Endothelial cell (in vitro differentiated cells): ENCODE measurements at regions not wholly inside any gene's neighbourhood (a gene's known extent, or its start where the extent isn't known, plus 50 kb on each side); places are given as distances from the start of the nearest gene placed in this dataset.

Source experiments
- DNase-seq: peaks from one replicate; pipeline ENCODE4 v3.0.0; 2021; ENCODE audit warnings: low spot score
- H3K27ac Mint-ChIP-seq: one replicate; pipeline ENCODE4 v1.8.0; 2021; ENCODE audit warnings: mixed read lengths, inconsistent platforms; ENCODE audit not compliant: unreplicated experiment
- H3K27me3 Mint-ChIP-seq: one replicate; pipeline ENCODE4 v1.8.0; 2021; ENCODE audit warnings: mild to moderate bottlenecking, moderate library complexity, mixed read lengths, inconsistent platforms; ENCODE audit not compliant: unreplicated experiment
- H3K36me3 Mint-ChIP-seq: one replicate; pipeline ENCODE4 v1.8.0; 2021; ENCODE audit warnings: mild to moderate bottlenecking, low read depth, mixed read lengths, inconsistent platforms; ENCODE audit not compliant: unreplicated experiment
- H3K4me1 Mint-ChIP-seq: one replicate; pipeline ENCODE4 v1.8.0; 2021; ENCODE audit warnings: mild to moderate bottlenecking, mixed read lengths, inconsistent platforms; ENCODE audit not compliant: unreplicated experiment
- H3K4me3 Mint-ChIP-seq: one replicate; pipeline ENCODE4 v1.8.0; 2021; ENCODE audit warnings: mild to moderate bottlenecking, mixed read lengths, inconsistent platforms; ENCODE audit not compliant: unreplicated experiment
- H3K9me3 Mint-ChIP-seq: one replicate; pipeline ENCODE4 v1.8.0; 2021; ENCODE audit warnings: mixed read lengths, inconsistent platforms; ENCODE audit not compliant: unreplicated experiment
- TF ChIP-seq, protein P1 (sequence below): fragments of 200-600 bp; sonication (generic); IDR thresholded peaks from one replicate; pipeline ENCODE4 v1.5.0; 2021; ENCODE audit warnings: antibody characterized with exemption; ENCODE audit not compliant: unreplicated experiment

DNA sequence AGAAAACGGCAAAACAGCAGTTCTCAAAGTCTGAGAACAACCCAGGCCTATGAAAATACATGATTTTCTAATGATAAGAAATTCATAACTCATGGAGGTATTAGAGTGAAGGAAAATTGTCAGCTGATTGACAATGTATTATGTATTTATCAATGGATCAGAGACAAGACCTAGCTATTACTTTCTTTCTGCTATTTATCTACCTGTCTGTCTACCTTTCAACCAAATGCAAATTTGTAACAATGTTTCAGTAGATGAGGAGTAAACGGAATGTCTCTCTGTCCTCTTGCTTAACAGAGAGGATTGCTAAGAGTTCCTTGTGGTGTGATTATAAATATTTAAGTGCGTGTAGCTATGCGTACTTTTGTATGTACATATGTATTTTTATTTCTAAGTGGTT, 568.7 kb upstream of the RGS18 start:
- TF ChIP-seq, protein P1, sequence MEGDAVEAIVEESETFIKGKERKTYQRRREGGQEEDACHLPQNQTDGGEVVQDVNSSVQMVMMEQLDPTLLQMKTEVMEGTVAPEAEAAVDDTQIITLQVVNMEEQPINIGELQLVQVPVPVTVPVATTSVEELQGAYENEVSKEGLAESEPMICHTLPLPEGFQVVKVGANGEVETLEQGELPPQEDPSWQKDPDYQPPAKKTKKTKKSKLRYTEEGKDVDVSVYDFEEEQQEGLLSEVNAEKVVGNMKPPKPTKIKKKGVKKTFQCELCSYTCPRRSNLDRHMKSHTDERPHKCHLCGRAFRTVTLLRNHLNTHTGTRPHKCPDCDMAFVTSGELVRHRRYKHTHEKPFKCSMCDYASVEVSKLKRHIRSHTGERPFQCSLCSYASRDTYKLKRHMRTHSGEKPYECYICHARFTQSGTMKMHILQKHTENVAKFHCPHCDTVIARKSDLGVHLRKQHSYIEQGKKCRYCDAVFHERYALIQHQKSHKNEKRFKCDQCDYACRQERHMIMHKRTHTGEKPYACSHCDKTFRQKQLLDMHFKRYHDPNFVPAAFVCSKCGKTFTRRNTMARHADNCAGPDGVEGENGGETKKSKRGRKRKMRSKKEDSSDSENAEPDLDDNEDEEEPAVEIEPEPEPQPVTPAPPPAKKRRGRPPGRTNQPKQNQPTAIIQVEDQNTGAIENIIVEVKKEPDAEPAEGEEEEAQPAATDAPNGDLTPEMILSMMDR, result no peak
- no peak overlapping the region for H3K27ac Mint-ChIP-seq
- H3K4me1 Mint-ChIP-seq, result no peaks in the 10 kb centered on the region
- no peak overlapping the region for H3K4me3 Mint-ChIP-seq
- DNase-seq, result no peak
- H3K9me3 Mint-ChIP-seq, result no peaks in the 10 kb centered on the region
- peaks cover 1% of the 10 kb centered on the region for H3K27me3 Mint-ChIP-seq
- H3K36me3 Mint-ChIP-seq, result no peaks in the 10 kb centered on the region

DNA sequence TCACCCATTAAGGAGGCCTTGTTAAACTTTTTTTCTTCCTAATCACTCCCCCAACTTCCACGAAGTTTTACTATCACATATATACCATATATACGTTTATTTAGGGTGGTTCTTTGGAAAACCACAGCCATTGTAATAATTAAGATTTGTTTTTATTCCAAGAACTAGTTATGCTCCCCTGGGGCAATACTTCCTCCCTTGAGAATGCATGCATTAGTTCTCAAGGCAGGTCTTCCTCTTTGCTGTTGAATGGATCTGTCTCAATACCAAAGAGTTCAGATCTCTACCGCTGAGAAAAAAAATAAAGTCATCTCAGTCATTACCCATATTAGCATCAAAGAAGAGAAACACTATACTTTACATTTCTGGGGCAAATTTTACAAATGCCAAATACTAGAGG, 567.7 kb upstream of the RGS18 start:
- no peaks in the 10 kb centered on the region for H3K9me3 Mint-ChIP-seq
- no peaks in the 10 kb centered on the region for H3K4me1 Mint-ChIP-seq
- no peak overlapping the region for H3K27ac Mint-ChIP-seq
- no peak for DNase-seq
- no peaks in the 10 kb centered on the region for H3K27me3 Mint-ChIP-seq
- TF ChIP-seq, protein P1, result no peak
- no peaks in the 10 kb centered on the region for H3K36me3 Mint-ChIP-seq
- H3K4me3 Mint-ChIP-seq, result no peak overlapping the region

DNA sequence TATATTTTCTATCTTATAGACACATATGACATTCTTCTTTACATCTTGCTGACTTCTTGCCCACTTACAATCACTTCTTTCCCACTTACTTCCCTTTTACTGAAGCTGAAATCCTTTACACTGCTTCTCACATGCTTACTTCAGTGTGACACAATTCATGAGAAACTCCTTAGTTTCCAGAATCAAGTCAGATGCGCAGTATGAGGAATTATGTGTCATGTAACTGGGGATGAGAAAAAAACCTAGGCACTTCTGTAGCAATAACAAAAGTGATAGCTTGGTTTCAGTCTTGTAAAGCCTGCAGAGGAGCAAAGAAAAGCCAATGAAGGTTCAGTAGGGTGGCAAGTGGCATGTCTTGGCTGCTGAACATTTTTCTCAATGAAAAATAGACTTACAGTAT, 566.2 kb upstream of the RGS18 start:
- Mint-ChIP-seq H3K36me3 (no peaks in the 10 kb centered on the region), H3K4me1 (no peaks in the 10 kb centered on the region), H3K27ac (no peak overlapping the region), H3K4me3 (no peak overlapping the region), H3K9me3 (no peaks in the 10 kb centered on the region), H3K27me3 (peaks cover 3% of the 10 kb centered on the region)
- TF ChIP-seq, protein P1, result no peak
- DNase-seq, result no peak

DNA sequence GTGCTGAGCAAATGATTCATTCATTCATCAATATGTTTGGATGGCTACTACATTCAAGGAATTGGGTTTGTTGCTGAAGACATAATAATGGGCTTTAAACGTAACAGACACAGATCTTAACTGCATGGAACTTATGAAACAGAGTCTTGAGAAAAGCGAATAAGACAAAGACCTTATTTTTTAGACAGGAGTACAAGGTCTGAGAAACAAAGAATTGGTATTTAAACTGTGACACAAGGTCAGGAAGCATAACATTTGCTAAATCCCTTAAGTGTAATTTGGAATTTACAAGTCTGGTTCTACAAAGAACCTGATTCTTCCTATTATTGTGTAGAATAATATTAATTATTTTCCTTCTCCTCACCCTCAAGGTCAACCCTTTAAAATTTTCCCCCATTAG, 565.4 kb upstream of the RGS18 start:
- TF ChIP-seq, protein P1, result no peak
- H3K27me3 Mint-ChIP-seq, result peaks cover 3% of the 10 kb centered on the region

DNA sequence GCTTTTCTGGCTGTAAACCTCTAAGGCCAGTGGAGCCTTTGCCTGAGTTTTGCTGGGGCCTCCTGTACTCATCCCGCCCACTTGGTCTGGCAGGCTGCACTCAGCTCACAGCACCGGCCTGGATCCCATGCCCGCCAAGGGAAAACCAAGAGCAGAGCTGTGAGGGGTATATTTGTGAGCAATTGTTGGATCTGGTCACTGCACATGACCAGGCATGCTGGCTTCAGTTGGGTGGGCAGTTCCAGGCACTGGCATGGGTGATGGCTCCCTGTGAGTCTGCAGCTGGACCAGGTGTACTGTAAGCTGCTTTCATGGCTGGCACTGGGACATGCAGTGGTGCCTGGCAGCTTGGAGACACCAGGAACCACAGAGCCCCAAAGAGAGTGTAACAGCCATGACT, 563.1 kb upstream of the RGS18 start:
- H3K4me1 Mint-ChIP-seq, result no peaks in the 10 kb centered on the region
- DNase-seq, result no peak
- H3K27ac Mint-ChIP-seq, result no peak overlapping the region
- peaks cover 3% of the 10 kb centered on the region for H3K27me3 Mint-ChIP-seq
- TF ChIP-seq, protein P1, result no peak
- H3K36me3 Mint-ChIP-seq, result no peaks in the 10 kb centered on the region
- no peaks in the 10 kb centered on the region for H3K9me3 Mint-ChIP-seq
- H3K4me3 Mint-ChIP-seq, result no peak overlapping the region

More for the DNA sequence above, 565.4 kb upstream of the RGS18 start:
- Mint-ChIP-seq H3K9me3 (no peaks in the 10 kb centered on the region), H3K27ac (no peak overlapping the region), H3K36me3 (no peaks in the 10 kb centered on the region), H3K4me1 (no peaks in the 10 kb centered on the region), H3K4me3 (no peak overlapping the region)
- DNase-seq, result no peak
